Ammon's horn (tissue), 1 donor: ENCODE measurements at regions not wholly inside any gene's neighbourhood (a gene's known extent, or its start where the extent isn't known, plus 50 kb on each side); places are given as distances from the start of the nearest gene placed in this dataset.
"Not testable (repeated sequence)": the region's sequence is repeated elsewhere in the genome, so short reads cannot be mapped to it uniquely, and the experiment has no call there.

Source experiments
- DNase-seq: peaks from one replicate; pipeline ENCODE4 v3.0.0-alpha.2; 2016; ENCODE audit warnings: low spot score

- DNase-seq, result no peak
These were observed 397.5 kb downstream of the CDH11 start for GRCh38 chr16:64724339-64724738.

- DNase-seq, result no peak
These were observed 403.4 kb downstream of the CDH11 start for GRCh38 chr16:64718486-64718885.

- no peak for DNase-seq
These were observed 404.0 kb downstream of the CDH11 start for GRCh38 chr16:64717871-64718270.

GRCh38 chr16:64715624-64716023 is 406.2 kb downstream of the CDH11 start:
- no peak for DNase-seq

GRCh38 chr16:64712026-64712425 is 409.8 kb downstream of the CDH11 start:
- peak; percentile 4 for DNase-seq

- DNase-seq, result no peak
These were observed 410.3 kb downstream of the CDH11 start for GRCh38 chr16:64711596-64711995.

GRCh38 chr16:64711026-64711425 is 410.8 kb downstream of the CDH11 start:
- DNase-seq, result no peak

GRCh38 chr16:64705443-64705842 is 416.4 kb downstream of the CDH11 start:
- DNase-seq, result no peak

- no peak for DNase-seq
These were observed 417.5 kb downstream of the CDH11 start for GRCh38 chr16:64704386-64704785.

- DNase-seq, result no peak
These were observed 419.4 kb downstream of the CDH11 start for GRCh38 chr16:64702415-64702814.

- no peak for DNase-seq
These were observed 421.2 kb downstream of the CDH11 start for GRCh38 chr16:64700628-64701027.

- DNase-seq, result no peak
These were observed 425.0 kb downstream of the CDH11 start for GRCh38 chr16:64696866-64697265.

GRCh38 chr16:64695684-64696083 is 426.2 kb downstream of the CDH11 start:
- no peak for DNase-seq

GRCh38 chr16:64693946-64694345 is 427.9 kb downstream of the CDH11 start:
- no peak for DNase-seq

GRCh38 chr16:64687786-64688185 is 434.1 kb downstream of the CDH11 start:
- no peak for DNase-seq

- no peak for DNase-seq
These were observed 434.7 kb downstream of the CDH11 start for GRCh38 chr16:64687123-64687522.

- no peak for DNase-seq
These were observed 441.7 kb downstream of the CDH11 start for GRCh38 chr16:64679976-64680690.

GRCh38 chr16:64669573-64669972 is 452.3 kb downstream of the CDH11 start:
- no peak for DNase-seq

GRCh38 chr16:64667334-64667877 is 454.5 kb downstream of the CDH11 start:
- no peak for DNase-seq

- DNase-seq, result not testable (repeated sequence)
These were observed 459.6 kb downstream of the CDH11 start for GRCh38 chr16:64662312-64662711.

- no peak for DNase-seq
These were observed 462.0 kb downstream of the CDH11 start for GRCh38 chr16:64659866-64660265.

GRCh38 chr16:64657316-64658011 is 464.4 kb downstream of the CDH11 start:
- DNase-seq, result no peak

- no peak for DNase-seq
These were observed 465.4 kb downstream of the CDH11 start for GRCh38 chr16:64656471-64656870.
